ENCODE measurements at regions not wholly inside any gene's neighbourhood (a gene's known extent, or its start where the extent isn't known, plus 50 kb on each side); places are given as distances from the start of the nearest gene placed in this dataset.
A peak's percentile ranks its signal among the peaks of the same experiment; 100 is the strongest.
"Not testable (repeated sequence)": the region's sequence is repeated elsewhere in the genome, so short reads cannot be mapped to it uniquely, and the experiment has no call there.

DNA sequence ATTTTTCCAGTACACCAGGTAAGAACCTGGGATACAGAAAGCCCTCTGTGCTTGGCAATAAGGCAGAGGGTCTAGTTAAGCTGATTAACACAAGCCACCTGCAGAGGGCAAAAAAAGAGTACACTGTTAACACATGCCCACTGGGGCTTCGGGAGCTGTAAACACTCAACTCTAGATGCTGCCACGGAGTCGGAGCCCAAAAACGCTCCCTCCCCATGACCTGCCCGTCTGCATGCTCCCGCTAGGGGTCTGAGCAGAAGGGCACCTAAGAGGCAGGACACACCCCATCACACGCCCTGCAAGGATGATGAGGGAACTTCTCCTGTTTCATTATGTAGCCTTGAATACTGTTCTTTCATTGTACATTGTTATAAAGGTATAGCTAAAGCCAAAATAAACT lies 715.6 kb upstream of the AADAT start:
- no peak for DNase-seq (ENCODE audit: low read depth)

DNA sequence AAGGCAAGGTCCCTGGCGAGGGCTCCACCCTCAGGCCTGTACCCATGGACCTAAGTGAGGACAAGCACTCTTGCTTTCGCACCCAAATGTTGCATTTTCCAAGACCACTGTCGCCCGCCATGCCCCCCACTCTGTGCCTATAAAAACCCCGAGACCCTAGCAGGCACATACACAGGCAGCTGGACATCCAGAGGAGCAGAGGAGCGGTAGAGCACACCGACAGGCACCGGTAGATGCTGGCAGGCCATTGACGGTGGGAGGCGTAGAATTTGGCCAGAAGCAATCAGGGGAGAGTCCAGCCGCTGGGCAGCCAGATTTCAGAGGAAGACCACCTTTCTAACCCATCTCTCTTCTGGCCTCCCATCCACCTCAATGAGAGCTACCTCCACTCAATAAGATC lies 715.2 kb upstream of the AADAT start:
- DNase-seq (ENCODE audit: low read depth) = no peak

DNA sequence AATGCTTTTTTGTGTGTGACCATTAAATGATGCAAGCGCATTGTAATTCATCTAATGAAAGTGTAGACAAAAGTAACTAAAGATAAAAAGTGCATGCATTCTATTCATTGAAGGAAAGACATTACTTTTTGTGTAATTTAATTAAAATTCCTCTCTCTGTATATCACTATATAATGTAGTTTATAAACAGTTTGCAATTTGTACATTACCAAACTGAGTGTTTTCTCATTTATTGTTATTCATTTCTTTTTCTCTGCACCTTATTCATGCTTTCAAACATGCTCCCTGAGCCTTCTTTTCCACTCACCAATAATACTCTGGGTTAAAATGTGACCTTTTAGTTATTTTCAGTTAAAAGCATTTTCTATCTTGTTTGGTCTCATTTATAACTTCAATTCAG lies 713.7 kb upstream of the AADAT start:
- no peak for DNase-seq (ENCODE audit: low read depth)

DNA sequence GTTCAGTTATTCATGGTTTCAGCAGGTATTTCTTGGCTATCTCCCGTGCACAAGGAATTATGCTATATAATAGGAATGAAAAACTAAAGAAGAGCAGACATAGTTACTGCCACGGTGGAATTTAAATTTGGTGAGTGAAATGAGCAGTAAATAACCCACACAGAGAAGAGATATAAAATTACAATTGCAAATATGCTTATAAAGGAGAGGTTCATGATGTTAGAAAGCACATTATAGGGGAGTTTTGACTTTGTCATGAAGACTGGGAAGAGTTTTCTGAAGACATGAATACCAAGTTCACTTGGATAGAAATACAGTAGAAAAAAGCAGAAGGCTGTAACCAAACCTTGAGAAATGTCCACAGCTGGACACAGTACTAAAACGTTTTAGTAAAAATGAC lies 712.0 kb upstream of the AADAT start:
- no peak for DNase-seq (ENCODE audit: low read depth)

DNA sequence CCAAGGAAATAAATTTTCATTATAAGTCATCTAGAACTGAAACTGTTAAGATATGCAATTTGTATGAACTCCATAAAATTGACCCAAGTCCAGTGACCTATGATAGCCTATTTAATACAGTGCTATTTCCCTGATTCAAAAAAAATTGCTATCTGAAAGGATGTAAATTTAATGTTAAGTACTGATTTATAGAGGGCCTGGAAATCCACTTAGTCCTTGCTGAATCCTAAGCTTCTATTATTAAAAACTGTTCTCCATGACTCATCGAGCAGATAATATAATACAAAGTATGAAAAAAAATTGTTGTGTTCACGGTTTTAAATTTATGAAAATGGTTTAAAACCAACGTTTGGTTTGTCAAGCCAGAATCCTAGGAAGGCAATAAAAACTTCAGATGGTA lies 704.8 kb upstream of the AADAT start:
- no peak for DNase-seq (ENCODE audit: low read depth)

DNA sequence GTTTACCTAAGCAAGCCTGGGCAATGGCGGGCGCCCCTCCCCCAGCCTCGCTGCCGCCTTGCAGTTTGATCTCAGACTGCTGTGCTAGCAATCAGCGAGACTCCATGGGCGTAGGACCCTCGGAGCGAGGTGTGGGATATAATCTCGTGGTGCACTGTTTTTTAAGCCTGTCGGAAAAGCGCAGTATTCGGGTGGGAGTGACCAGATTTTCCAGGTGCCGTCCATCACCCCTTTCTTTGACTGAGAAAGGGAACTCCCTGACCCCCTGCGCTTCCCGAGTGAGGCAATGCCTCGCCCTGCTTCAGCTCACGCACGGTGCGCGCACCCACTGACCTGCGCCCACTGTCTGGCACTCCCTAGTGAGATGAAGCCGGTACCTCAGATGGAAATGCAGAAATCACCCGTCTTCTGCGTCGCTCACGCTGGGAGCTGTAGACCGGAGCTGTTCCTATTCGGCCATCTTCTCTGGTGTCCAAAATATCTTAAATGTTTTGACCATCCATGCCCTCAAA lies 698.8 kb upstream of the AADAT start:
- not testable (repeated sequence) for DNase-seq (ENCODE audit: low read depth)

DNA sequence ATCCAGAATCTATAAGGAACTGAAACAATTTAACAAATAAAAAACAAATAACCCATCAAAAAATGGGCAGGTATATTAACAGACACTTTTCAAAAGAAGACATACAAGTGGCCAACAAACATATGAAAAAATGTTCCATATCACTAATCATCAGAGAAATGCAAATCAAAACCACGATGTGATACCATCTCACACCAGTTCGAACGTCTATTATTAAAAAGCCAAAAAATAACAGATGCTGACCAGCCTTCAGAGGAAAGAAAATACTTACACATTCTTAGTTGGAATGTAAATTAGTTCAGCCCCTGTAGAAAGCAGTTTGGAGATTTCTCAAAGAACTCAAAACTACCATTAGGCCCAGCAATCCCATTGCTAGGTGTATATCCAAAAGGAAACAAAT lies 687.9 kb upstream of the AADAT start:
- no peak for DNase-seq (ENCODE audit: low read depth)

DNA sequence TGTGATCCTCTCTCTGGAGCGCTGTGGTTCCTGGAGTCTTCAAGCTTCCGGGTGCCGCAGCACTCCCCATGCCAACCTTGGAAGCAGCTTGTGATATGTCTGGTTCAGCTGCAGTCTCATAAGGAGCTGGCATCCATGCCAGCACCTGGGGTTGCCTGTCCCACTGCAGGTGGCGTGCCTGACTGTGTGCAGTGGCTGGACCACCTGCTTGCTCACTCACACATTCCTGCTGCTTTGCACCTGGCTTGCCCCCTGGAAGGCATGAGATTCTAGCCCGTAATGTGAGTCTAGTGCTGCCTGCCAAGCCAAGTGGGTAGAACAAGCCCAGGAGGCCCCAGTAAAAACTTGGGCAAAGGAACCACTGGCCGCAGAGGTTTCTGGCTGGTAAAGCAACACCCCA lies 687.2 kb upstream of the AADAT start:
- no peak for DNase-seq (ENCODE audit: low read depth)

DNA sequence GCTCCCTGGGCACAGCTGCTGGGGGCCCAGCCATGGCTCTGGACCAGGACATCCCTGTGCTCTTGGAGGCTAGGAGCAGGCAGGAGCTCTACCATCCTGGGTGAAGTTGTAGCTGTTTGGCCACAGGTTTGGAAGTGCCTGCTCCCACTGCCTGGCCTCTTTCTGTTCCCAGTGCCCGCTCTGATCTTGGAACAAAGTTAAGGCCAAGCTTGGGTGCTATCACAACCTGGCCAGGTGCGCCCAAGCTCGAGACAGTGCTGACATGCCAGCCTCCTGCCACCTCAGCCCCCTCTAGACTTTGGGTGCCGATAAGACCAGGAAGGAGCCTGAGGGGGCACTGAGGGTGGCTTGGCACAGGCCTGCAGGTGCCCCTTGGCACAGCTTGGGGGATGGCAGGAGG lies 686.1 kb upstream of the AADAT start:
- DNase-seq (ENCODE audit: low read depth) = no peak

DNA sequence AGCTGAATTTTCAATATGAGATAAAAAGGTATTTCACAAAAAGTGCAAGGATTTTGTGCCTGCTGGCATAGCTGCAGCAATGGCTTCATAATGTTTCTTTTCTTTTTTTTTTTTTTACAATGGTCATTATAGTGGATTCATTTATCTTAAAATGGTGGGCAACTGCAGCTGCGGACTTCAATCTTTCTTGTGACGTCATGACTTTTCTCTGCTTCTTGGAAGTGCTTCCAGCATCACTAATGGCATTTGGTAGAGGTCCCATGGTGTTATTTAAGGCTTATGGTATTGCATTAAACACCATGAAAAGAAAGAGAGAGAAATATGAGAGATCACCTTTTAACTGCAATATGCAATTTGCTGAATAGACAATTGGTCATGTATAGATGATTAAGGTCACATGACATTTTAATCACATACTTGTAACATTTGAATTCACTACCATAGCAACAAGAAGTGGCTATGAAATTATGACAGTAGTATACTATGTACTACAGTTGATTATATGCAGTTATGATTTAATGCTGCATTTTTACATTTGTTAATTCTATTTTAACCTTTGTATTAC lies 684.0 kb upstream of the AADAT start:
- DNase-seq (ENCODE audit: low read depth) = no peak

DNA sequence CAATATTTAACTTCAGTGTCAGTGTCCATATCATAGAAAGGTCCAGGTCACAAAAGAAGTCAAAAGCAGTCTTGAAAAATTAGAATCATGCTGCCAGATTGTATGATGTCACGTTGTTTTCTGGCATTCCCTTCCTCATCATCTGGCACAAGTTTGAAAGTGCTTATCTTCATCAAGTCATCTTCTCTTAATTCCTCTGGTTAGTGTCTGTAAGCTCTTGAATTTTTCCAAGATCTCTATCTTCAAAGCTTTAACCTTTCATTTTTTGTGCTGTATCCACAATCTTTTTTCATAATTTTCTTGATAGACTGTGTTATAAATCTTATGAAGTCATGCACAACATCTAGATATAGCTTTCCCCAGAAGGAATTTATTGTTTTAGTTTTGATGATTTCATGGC lies 682.7 kb upstream of the AADAT start:
- no peak for DNase-seq (ENCODE audit: low read depth)

DNA sequence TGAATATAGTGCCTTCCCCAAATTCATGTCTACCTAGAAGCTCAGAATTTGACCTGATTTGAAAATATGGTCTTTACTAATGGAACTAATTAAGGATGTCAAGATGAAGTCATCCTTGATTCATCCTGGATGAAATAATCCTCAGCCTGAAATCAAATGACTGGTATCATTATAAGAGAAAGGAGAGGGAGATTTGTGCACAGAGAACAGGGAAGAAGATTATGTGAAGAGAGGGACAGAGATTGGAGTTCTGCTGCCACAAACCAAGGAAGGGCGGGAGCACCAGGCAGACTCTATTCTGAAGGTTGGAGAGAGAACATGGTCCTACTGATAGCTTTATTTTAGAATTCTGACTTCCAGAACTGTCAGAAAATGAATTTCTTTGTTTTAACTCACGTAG lies 680.9 kb upstream of the AADAT start:
- no peak for DNase-seq (ENCODE audit: low read depth)

DNA sequence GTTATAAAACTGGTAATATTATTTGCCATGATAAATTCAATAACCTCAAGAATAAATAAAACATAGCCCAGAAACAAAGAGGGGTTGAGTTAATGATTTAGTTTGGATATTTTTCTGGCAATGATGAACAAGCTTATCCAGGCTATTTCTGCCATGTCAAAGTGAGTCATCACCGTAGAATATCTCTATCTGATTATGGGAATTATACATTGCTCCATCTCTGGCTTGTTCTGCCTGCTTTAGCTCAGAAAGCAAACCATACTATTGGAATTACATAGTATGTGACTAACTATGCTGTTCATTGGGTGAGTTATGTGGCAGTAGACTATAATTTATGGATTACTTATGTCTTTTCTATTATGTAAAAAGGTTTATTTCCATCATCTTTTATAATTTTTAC lies 680.1 kb upstream of the AADAT start:
- no peak for DNase-seq (ENCODE audit: low read depth)

DNA sequence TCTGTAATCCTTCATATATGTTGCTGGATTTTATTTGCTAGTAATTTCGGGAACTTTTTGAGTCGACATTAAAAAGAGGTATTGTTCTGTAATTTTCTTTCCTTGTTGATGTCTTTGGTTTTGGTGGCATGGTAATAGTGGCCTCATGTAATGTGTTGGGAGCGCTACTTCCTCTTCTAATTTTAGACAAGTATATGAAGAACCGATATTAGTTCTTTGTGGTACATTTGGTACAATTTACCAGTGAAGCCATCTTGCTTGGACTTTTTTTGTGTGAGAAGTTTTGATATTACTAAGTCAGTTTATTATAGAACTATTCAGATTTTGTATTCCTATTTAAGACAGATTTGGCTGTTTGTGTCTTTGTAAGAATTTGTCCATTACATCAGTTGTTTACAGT lies 669.2 kb upstream of the AADAT start:
- DNase-seq (ENCODE audit: low read depth) = no peak

DNA sequence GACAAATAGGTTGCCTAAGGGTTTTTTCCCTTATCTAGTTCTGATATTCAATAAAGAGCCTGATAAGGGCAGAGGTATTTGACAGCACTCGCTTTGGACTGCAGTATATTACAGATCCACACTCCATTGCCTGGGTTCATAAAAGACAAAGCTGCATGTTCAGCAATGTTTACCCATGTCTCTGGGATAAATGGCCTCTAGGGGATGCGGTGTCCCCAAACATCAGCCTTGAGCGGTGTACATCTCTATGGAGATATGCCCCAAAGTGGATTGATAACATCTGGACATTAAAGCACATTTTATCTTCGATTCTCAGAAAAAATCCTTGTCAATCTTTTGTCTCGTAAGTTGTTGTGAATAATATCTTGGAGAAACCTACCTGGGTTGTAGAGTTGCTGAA lies 660.8 kb upstream of the AADAT start:
- DNase-seq (ENCODE audit: low read depth) = no peak

DNA sequence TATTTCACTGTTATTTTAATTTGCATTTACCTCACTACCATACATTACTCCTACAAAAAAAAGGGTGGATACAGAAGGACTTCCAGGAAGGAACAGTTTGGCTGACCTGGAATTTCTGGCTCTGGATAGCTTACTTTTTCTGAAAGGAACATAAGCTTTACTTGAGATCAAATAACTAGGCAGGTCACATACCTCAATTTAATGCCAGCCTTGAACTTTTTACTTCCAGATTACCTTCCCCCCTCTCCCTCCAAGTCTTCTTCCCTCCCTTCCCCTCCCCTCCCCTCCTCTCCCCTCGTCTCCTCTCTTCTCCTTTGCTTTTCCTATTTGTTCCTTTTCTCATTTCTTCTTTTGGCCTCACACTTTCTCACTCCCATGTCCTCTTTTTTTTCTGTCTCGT lies 659.2 kb upstream of the AADAT start:
- no peak for DNase-seq (ENCODE audit: low read depth)

DNA sequence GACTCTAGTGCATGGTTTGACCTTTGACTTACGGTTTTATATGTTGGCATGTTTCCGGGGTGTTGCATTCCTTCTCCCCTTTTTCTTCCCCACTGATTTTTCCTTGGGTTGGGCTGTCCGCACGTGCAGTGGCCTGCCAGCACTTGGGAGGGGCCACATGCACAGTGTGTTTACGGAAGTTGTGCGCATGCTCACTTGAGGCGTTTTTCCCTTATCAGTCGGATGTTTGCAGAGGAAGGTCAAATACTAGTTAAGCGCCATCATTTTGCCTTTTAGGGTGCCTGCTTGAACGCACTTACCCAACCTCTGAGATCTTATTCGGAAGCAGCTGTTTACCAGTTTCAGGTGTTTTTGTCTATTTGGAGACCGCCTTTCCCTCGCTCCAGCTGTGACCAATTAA lies 653.9 kb upstream of the AADAT start:
- no peak for DNase-seq (ENCODE audit: low read depth)

DNA sequence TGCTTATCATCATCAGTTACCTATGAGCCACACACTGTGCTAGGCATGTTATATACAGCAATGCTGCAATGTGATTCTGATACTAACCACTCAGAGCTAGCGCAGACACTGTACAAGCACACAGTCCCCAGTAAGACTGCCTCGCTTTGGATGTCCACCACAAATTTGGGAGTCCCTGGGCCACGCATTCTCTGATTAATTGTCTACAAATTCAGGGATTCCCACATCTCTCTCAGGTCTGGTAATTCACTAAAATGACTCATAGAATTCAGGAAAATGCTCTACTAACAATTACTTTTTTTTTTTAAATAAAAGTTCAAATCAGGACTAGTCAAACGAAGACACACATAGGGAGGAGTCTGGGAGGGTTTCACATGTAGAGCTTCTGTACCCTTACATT lies 652.1 kb upstream of the AADAT start:
- DNase-seq (ENCODE audit: low read depth) = peak; percentile 77

DNA sequence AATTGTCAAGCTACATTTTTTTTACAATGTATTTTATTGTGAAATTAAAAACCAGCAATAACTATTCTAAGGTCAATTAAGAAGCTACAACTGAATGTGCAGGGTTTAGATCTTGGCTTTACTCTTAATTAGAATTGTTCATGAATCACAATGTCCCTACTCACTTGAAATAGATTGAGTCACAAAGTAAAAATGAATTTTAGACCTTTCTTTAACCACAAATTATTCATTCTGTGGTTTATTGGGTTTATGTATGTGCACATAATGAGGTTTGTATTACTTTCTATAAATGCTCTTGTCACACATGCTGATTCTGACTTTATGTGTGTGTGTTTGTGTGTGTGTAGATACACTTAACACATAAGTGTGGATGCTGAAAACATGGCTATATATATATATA lies 647.0 kb upstream of the AADAT start:
- DNase-seq (ENCODE audit: low read depth) = peak; percentile 56

DNA sequence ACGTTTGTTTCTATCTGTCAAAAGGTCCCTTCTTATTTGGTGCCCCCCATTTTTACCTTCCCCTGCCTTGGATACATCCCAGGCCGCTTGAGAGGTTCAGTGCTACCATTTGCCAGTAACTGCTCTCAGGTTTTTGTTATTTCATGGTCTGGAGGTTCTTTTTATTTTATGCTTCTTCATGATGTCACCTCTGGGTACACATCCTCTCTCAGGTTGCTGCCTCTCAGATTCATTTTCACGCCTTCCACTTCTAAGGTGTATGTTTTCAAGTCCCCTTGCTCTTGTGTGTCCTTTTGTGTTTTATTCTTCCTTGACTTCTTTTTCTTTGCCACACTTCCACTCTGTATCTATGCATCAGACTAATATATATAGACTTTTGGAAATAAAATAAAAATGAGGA lies 640.1 kb upstream of the AADAT start:
- no peak for DNase-seq (ENCODE audit: low read depth)

DNA sequence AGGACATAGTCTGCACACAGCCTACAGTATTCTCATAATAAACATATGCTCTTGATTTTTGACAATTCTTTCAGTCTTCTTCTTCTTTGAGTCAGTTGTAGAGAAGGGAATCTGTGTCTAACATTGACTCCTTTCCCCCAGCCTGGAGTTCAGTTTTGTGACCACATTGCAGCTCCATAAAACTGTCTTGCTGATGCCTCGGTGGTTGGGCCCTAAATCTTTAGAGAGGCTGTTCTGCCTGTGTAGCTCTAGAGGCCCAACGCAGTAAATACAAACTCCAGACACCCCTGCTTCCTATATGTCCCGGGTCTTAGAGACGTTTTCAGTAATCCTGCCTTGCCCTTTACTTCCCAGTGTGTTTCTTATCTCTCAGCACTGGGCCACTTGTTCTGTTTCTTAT lies 639.5 kb upstream of the AADAT start:
- DNase-seq (ENCODE audit: low read depth) = no peak

DNA sequence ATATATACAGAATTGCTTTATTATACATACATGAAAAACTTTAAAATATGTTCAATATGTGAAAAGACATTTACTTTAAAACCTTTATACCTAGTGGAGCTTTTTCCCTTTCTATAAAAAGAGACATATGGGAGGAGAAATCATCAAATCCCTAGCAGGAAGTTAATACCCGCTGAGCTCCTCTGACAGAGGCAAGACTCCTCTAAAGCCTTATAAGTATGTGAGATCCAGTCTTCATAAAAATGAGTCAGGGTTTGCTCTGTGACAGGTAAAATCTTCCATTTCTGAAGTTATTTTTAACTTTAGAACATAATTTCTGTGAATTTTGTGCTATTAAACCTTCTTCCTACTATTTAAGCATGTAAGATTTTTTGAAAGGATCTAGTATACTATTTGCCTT lies 634.4 kb upstream of the AADAT start:
- DNase-seq (ENCODE audit: low read depth) = no peak

DNA sequence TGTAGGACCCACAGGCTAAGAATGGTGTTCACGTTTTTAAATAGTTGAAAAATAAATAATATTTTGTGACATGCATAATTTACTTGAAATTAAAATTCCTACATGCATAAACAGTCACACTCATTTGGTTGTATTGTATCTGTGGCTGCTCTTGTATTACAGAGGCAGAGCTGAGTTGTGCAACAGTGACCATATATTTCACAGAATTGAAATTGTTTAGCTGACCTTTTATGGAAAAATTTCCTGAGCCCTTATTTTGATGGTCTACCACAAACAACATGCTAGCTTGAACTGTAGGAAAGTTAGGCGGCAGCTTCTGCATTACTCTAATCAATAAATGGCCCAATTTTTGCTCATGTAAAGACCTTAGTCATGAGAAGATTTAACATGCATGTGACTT lies 633.4 kb upstream of the AADAT start:
- DNase-seq (ENCODE audit: low read depth) = no peak

DNA sequence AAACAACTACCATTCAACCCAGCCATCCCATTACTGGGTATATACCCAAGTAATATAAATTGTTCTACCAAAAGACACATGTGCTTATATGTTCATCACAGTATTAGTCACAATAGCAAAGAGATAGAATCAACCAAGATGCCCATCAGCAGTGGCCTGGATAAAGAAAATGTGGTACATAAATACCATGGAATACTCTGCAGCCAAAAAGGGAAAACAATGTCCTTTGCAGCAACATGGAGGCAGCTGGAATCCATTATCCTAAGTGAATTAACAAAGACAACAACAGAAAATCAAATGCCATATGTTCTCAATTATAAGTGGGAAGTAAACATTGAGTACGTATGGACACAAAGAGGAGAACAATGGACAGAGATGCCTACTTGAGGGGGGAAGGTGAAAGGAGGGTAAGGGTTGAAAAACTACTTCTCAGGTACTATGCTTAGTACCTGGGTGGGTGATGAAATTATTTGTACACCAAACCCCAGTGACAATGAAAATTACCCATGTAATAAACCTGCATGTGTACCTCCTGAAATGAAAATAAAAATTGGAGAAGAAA lies 632.1 kb upstream of the AADAT start:
- no peak for DNase-seq (ENCODE audit: low read depth)
